HCT116 (cell line): ENCODE measurements at regions not wholly inside any gene's neighbourhood (a gene's known extent, or its start where the extent isn't known, plus 50 kb on each side); places are given as distances from the start of the nearest gene placed in this dataset.

Experiments used
- EGR1 ChIP-seq: IDR thresholded peaks from 2 replicates; pipeline ENCODE4 v1.6.1; 2012; ENCODE audit warnings: low read depth
- EZH2phosphoT487 ChIP-seq: fragments of 200-600 bp; IDR thresholded peaks from 2 replicates; pipeline ENCODE4 v1.6.1; 2018; ENCODE audit warnings: antibody characterized with exemption, borderline replicate concordance
- POLR2A ChIP-seq: IDR thresholded peaks from 2 replicates; pipeline ENCODE4 v1.7.0; 2011; ENCODE audit warnings: borderline replicate concordance; ENCODE audit not compliant: insufficient read depth, insufficient read length; ENCODE audit errors: extremely low read depth
- POLR2AphosphoS5 ChIP-seq: IDR thresholded peaks from 2 replicates; pipeline ENCODE4 v1.6.1; 2011; ENCODE audit warnings: mild to moderate bottlenecking, low read depth, low read length, moderate library complexity
- SP1 ChIP-seq: IDR thresholded peaks from 2 replicates; pipeline ENCODE4 v1.6.1; 2012; ENCODE audit warnings: low read depth
- TCF7L2 ChIP-seq: IDR thresholded peaks from 2 replicates; pipeline ENCODE4 v1.7.0; 2011; ENCODE audit warnings: borderline replicate concordance, inconsistent platforms; ENCODE audit not compliant: insufficient read depth, insufficient read length; ENCODE audit errors: extremely low read depth
- ZBTB33 ChIP-seq: IDR thresholded peaks from 2 replicates; pipeline ENCODE4 v1.6.1; 2011; ENCODE audit warnings: mild to moderate bottlenecking, low read length, moderate library complexity; ENCODE audit not compliant: insufficient replicate concordance; ENCODE audit errors: extremely low read depth
- ZFX ChIP-seq: fragments of 450-650 bp; IDR thresholded peaks from 2 replicates; pipeline ENCODE4 v1.6.1; 2017
- TF ChIP-seq, protein P1 (sequence below), 3 experiments: fragments of 200-600 bp in 1 of 3; sonication (generic) in 1 of 3; IDR thresholded peaks in 2 of 3; conservative IDR thresholded peaks in 1 of 3; 2 replicates each; pipeline ENCODE4 v1.5.1; 2012 to 2017; ENCODE audit warnings: low read depth in 2 of 3, low read length in 2 of 3, antibody characterized with exemption in 1 of 3, borderline replicate concordance in 1 of 3, control low read depth in 1 of 3, mild to moderate bottlenecking in 1 of 3, mixed read lengths in 1 of 3, mixed run types in 1 of 3, moderate library complexity in 1 of 3; ENCODE audit not compliant: insufficient read depth in 1 of 3

GRCh38 chr14:28097585-28097984 lies 669.0 kb upstream of the FOXG1 start:
- TF ChIP-seq, protein P1, sequence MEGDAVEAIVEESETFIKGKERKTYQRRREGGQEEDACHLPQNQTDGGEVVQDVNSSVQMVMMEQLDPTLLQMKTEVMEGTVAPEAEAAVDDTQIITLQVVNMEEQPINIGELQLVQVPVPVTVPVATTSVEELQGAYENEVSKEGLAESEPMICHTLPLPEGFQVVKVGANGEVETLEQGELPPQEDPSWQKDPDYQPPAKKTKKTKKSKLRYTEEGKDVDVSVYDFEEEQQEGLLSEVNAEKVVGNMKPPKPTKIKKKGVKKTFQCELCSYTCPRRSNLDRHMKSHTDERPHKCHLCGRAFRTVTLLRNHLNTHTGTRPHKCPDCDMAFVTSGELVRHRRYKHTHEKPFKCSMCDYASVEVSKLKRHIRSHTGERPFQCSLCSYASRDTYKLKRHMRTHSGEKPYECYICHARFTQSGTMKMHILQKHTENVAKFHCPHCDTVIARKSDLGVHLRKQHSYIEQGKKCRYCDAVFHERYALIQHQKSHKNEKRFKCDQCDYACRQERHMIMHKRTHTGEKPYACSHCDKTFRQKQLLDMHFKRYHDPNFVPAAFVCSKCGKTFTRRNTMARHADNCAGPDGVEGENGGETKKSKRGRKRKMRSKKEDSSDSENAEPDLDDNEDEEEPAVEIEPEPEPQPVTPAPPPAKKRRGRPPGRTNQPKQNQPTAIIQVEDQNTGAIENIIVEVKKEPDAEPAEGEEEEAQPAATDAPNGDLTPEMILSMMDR (IDR thresholded peaks at IDR 0.05 in 2 of 3, conservative IDR thresholded peaks at IDR 0.05 in 1 of 3; ENCODE audit: borderline replicate concordance in 1 of 3, insufficient read depth in 1 of 3, low read depth in 2 of 3, low read length in 2 of 3): no peak
- TF ChIP-seq SP1 (no peak), EZH2phosphoT487 (no peak), TCF7L2 (no peak), POLR2A (no peak), ZFX (no peak), POLR2AphosphoS5 (no peak), ZBTB33 (no peak), EGR1 (no peak)
